Mesendoderm (in vitro differentiated cells): ENCODE measurements at regions not wholly inside any gene's neighbourhood (a gene's known extent, or its start where the extent isn't known, plus 50 kb on each side); places are given as distances from the start of the nearest gene placed in this dataset.
"Not testable (repeated sequence)": the region's sequence is repeated elsewhere in the genome, so short reads cannot be mapped to it uniquely, and the experiment has no call there.

Experiments used
- DNase-seq: peaks from one replicate; pipeline ENCODE4 v3.0.0; 2013
- H2AK5ac ChIP-seq: 2 replicates; pipeline ENCODE4 v1.6.1; 2013; ENCODE audit warnings: low read length, inconsistent platforms
- H2BK120ac ChIP-seq: 2 replicates; pipeline ENCODE4 v1.6.1; 2013; ENCODE audit warnings: low read depth, mild to moderate bottlenecking, low read length, moderate library complexity, mixed read lengths
- H2BK15ac ChIP-seq: replicated peaks from 2 replicates; pipeline ENCODE4 v1.6.1; 2013; ENCODE audit warnings: low read depth, mild to moderate bottlenecking, moderate library complexity
- H2BK5ac ChIP-seq: 2 replicates; pipeline ENCODE4 v1.6.1; 2013; ENCODE audit warnings: low read length, inconsistent platforms
- H3K18ac ChIP-seq: 2 replicates; pipeline ENCODE4 v1.6.1; 2013; ENCODE audit warnings: mild to moderate bottlenecking, low read length, mixed read lengths
- H3K23ac ChIP-seq: one replicate; pipeline ENCODE4 v1.6.1; 2013; ENCODE audit warnings: low read length
- H3K27ac ChIP-seq: 2 replicates; pipeline ENCODE4 v1.5.1; 2013; ENCODE audit warnings: low read depth, mild to moderate bottlenecking, inconsistent platforms, low read length, moderate library complexity
- H3K27me3 ChIP-seq: 2 replicates; pipeline ENCODE4 v1.6.1; 2013; ENCODE audit warnings: low read length, control low read depth, mild to moderate bottlenecking, inconsistent platforms; ENCODE audit not compliant: insufficient read depth, poor library complexity
- H3K36me3 ChIP-seq: 2 replicates; pipeline ENCODE4 v1.6.1; 2013; ENCODE audit warnings: low read length, inconsistent platforms; ENCODE audit not compliant: control insufficient read depth, insufficient read depth
- H3K4ac ChIP-seq: one replicate; pipeline ENCODE4 v1.6.1; 2013; ENCODE audit warnings: low read depth, mild to moderate bottlenecking, low read length, moderate library complexity
- H3K4me1 ChIP-seq: 2 replicates; pipeline ENCODE4 v1.6.1; 2013; ENCODE audit warnings: low read depth, low read length, inconsistent platforms; ENCODE audit not compliant: control insufficient read depth
- H3K4me2 ChIP-seq: 2 replicates; pipeline ENCODE4 v1.6.1; 2013; ENCODE audit warnings: low read length
- H3K4me3 ChIP-seq: 2 replicates; pipeline ENCODE4 v1.5.1; 2013; ENCODE audit warnings: mild to moderate bottlenecking, low read length
- H3K56ac ChIP-seq: one replicate; pipeline ENCODE4 v1.6.1; 2013; ENCODE audit warnings: low read length
- H3K79me1 ChIP-seq: 2 replicates; pipeline ENCODE4 v1.6.1; 2013; ENCODE audit warnings: low read length, inconsistent platforms
- H3K79me2 ChIP-seq: 2 replicates; pipeline ENCODE4 v1.6.1; 2013; ENCODE audit warnings: mild to moderate bottlenecking, low read length; ENCODE audit not compliant: control insufficient read depth, insufficient read depth
- H3K9ac ChIP-seq: 2 replicates; pipeline ENCODE4 v1.6.1; 2013; ENCODE audit warnings: low read length, inconsistent platforms
- H4K5ac ChIP-seq: one replicate; pipeline ENCODE4 v1.6.1; 2013; ENCODE audit warnings: low read length
- H4K8ac ChIP-seq: one replicate; pipeline ENCODE4 v1.6.1; 2013; ENCODE audit warnings: low read depth, mild to moderate bottlenecking, control low read depth, low read length, moderate library complexity
- WGBS: extraction: QIAGEN DNeasy Blood & Tissue Kit; methylation state at CpG from one replicate; pipeline ENCODE4 v1.1.7; 2013; ENCODE audit warnings: low lambda C conversion rate, missing lambda C conversion rate; ENCODE audit not compliant: insufficient coverage; ENCODE audit errors: extremely low coverage; 5-methylcytosine and 5-hydroxymethylcytosine counted together

GRCh38 chr1:206391903-206392302, 78.4 kb upstream of the IKBKE start:
- not testable (repeated sequence) for H2BK120ac ChIP-seq, H3K18ac ChIP-seq, H3K36me3 ChIP-seq, H3K27ac ChIP-seq, H3K56ac ChIP-seq, H3K79me1 ChIP-seq, H3K79me2 ChIP-seq, H3K23ac ChIP-seq, H2AK5ac ChIP-seq, H2BK15ac ChIP-seq, H3K4me1 ChIP-seq, DNase-seq, H3K4ac ChIP-seq, H4K8ac ChIP-seq, H3K27me3 ChIP-seq, H3K9ac ChIP-seq, H3K4me2 ChIP-seq, H3K4me3 ChIP-seq, H2BK5ac ChIP-seq, H4K5ac ChIP-seq
- no CpG with 5 or more reads among the region's 2 CpGs for WGBS

DNA sequence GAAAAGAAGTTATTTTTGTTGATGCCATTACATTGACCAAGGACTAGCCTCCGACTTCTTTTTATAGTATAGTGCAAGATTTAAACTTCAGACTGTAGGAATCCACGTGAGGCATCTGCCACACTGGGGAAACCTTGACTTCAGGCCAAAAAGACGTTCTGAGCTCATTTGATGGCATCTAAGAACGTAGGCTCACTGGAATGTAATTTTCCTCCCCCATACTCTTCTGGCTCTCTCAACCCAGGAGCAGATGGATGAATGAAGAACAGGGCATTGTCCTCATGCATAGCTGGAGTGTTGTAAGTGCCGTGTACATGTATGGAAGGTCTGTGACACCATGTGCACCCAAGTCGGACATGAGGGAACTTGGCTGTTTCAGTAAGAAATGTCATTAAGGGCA, 72.8 kb upstream of the IKBKE start:
- not testable (repeated sequence) for H3K4me3 ChIP-seq, H3K79me1 ChIP-seq, H4K5ac ChIP-seq, H2BK15ac ChIP-seq, H3K27ac ChIP-seq, H3K18ac ChIP-seq, H3K56ac ChIP-seq, H2AK5ac ChIP-seq, H3K4ac ChIP-seq, H3K4me1 ChIP-seq, H3K9ac ChIP-seq, DNase-seq, H4K8ac ChIP-seq, H2BK120ac ChIP-seq, H3K27me3 ChIP-seq, H3K79me2 ChIP-seq, H2BK5ac ChIP-seq, H3K23ac ChIP-seq, H3K36me3 ChIP-seq, H3K4me2 ChIP-seq
- no CpG with 5 or more reads among the region's 6 CpGs for WGBS

GRCh38 chr1:206398261-206398660, 72.0 kb upstream of the IKBKE start:
- H3K9ac ChIP-seq, H4K5ac ChIP-seq, H3K18ac ChIP-seq, H3K4me1 ChIP-seq, H3K56ac ChIP-seq, H3K4me3 ChIP-seq, H3K4me2 ChIP-seq, H3K27ac ChIP-seq, H3K36me3 ChIP-seq, H2AK5ac ChIP-seq, H2BK5ac ChIP-seq, DNase-seq, H4K8ac ChIP-seq, H3K27me3 ChIP-seq, H3K23ac ChIP-seq, H2BK15ac ChIP-seq, H3K79me1 ChIP-seq, H3K79me2 ChIP-seq, H2BK120ac ChIP-seq, H3K4ac ChIP-seq: not testable (repeated sequence)
- no CpG with 5 or more reads among the region's 3 CpGs for WGBS

DNA sequence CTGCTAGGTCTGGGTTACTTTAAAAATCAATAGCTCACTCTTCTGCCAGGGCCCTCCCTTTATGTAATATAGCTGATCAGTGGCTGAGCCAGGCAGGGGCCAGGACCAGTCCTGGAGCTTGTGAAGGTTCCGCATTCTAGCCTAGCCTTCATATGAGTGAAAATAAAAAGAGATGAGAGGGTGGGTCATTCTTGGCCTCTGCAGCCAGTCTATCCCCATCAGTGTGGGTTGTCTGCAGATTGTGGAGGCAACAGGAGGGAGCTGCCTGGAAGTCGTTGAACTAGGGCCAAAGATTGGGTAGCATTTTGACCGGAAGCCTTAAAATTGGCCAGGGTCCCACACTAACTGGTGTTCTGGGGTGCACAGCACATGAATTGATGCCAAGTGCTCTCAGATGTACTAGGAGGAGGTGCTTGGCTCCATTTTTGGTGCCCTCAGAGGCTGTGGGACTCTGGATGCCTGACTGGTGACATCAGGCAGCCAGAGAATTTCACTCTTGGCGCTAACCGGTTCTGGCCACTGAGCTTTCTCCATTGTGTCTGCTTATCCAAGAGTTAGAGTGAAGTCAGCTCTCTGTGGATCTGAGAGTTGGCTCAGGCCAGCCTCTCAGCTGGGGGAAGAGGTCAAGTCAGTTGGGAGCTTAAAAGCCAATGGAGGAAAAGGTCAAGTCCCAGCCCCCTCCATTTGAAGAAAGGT, 66.5 kb upstream of the IKBKE start:
- H3K27me3 ChIP-seq, H3K79me2 ChIP-seq, H2BK15ac ChIP-seq, H3K79me1 ChIP-seq, H2BK120ac ChIP-seq, H3K23ac ChIP-seq, H3K9ac ChIP-seq, H4K8ac ChIP-seq, H2AK5ac ChIP-seq, H3K4me3 ChIP-seq, H3K4me2 ChIP-seq, H3K18ac ChIP-seq, H3K27ac ChIP-seq, H3K4ac ChIP-seq, H3K4me1 ChIP-seq, H2BK5ac ChIP-seq, DNase-seq, H3K36me3 ChIP-seq, H3K56ac ChIP-seq, H4K5ac ChIP-seq: not testable (repeated sequence)
- WGBS: no CpG with 5 or more reads among the region's 5 CpGs

DNA sequence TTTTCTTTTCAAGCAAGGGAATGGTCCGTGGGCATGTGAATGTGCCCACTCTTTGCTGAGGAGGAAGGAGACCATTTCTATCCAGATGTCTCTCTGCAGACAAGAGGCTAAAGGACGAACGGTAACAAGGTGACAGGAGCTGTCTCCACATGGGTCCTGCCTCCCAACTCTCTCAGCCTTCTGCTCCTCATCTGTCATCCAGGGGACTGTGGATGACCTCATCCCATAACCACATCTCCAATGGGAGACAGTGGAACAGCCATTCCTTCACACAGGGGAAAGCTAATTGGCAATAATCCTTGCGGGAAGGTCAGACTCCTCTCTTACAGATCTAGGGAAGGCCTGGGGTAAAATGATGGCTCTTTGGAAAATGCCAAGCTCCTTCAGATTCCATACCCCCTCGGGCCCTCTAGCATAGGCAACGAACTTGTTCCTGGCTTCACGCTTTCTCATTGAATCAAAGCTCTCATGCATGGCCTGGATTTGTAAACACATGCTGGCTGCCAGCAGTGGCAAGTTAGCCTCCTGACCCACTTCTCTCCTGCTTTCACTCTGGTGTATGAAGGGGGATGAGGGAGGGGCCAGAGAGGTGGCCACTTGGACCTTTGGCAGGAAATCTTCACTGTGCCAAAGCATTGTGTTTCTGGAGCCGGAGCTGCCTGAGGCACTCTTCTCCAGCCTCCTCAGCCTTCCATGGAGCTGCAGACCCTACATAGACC, 65.8 kb upstream of the IKBKE start:
- H3K4me3 ChIP-seq, H2BK5ac ChIP-seq, H3K27me3 ChIP-seq, H3K79me2 ChIP-seq, H2AK5ac ChIP-seq, H3K36me3 ChIP-seq, H2BK120ac ChIP-seq, DNase-seq, H3K56ac ChIP-seq, H3K4me1 ChIP-seq, H2BK15ac ChIP-seq, H3K4ac ChIP-seq, H3K27ac ChIP-seq, H4K8ac ChIP-seq, H3K4me2 ChIP-seq, H4K5ac ChIP-seq, H3K18ac ChIP-seq, H3K23ac ChIP-seq, H3K79me1 ChIP-seq, H3K9ac ChIP-seq: not testable (repeated sequence)
- WGBS: no CpG with 5 or more reads among the region's 8 CpGs

GRCh38 chr1:206405282-206405681, 65.0 kb upstream of the IKBKE start:
- H3K9ac ChIP-seq, H3K4me1 ChIP-seq, H3K27me3 ChIP-seq, H4K8ac ChIP-seq, H2BK120ac ChIP-seq, H3K79me1 ChIP-seq, H3K18ac ChIP-seq, H3K79me2 ChIP-seq, H3K4me3 ChIP-seq, H3K36me3 ChIP-seq, H4K5ac ChIP-seq, H2BK15ac ChIP-seq, H3K56ac ChIP-seq, H2AK5ac ChIP-seq, DNase-seq, H3K4me2 ChIP-seq, H2BK5ac ChIP-seq, H3K27ac ChIP-seq, H3K23ac ChIP-seq, H3K4ac ChIP-seq: not testable (repeated sequence)
- WGBS: no CpG with 5 or more reads among the region's 7 CpGs
